NOMO-1 treated with dmso at 0.1 percent for 144 hours (cell line): ENCODE measurements at regions not wholly inside any gene's neighbourhood (a gene's known extent, or its start where the extent isn't known, plus 50 kb on each side); places are given as distances from the start of the nearest gene placed in this dataset.

Source experiments
- DNase-seq: peaks from one replicate; lab custom pipeline; 2025; ENCODE audit not compliant: unreplicated experiment; lab: John Stamatoyannopoulos, UW

- DNase-seq, result no peak
These were observed 416.1 kb downstream of the ATP23 start for GRCh38 chr12:58357511-58357910.

- no peak for DNase-seq
These were observed 417.0 kb downstream of the ATP23 start for GRCh38 chr12:58358369-58358768.

DNA sequence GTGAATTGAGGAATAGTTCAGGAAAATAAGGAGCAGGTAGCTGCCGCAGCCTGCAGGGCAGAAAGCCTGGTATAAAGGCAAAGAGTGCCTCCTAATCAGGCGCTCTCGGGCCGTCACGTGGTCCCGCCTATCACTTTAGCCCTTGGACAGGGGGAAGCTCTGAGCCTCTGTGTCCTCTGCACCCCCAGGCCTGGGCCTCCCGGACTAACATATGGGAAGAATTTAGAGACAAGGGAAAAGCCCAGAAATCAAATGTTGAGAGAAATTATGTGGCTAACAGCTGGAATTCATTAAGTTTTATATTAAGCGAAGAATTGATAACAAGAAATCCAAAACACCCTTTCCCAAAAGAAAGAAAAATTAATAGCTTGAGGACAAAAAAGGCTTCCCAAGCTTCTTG lies 417.7 kb downstream of the ATP23 start:
- no peak for DNase-seq

DNA sequence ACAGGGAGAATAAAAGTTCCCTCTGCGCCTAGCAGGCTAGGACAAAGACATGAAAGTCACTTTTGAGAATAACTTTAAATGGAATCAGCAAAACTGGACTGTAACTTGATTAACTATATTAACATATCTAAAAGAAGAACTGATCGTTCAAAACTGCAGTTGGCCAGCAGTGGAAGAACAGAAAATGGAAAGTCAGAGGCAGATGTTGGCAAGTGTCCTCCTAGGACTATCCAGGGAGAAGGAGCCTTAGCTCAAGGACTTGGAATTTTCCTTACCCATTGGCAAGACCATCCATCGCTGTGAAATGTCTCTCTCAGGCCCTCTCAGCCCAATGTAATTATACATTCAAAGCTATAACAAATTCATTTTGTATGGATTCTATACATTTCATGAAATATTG lies 419.7 kb downstream of the ATP23 start:
- no peak for DNase-seq

DNA sequence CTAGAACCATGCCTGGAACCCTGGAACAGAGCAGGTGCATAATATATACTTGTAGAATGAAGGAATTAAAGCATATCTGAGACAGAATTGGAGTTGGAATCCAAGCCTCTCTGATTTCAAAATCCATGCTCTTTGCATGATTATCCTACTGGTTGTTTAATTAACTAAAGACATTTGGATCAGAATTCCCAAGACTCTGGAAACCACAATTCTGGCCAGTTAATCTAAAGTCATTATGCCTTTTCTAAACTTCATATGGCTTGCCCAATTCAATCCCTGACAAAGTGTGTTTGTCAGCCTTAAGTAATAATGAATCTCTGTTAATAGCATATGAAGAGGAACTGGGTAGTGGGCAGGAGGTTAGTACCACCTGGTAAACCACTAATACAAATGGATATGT lies 422.6 kb downstream of the ATP23 start:
- DNase-seq, result no peak

GRCh38 chr12:58364389-58365086 lies 423.2 kb downstream of the ATP23 start:
- no peak for DNase-seq

GRCh38 chr12:58365087-58365390 lies 423.7 kb downstream of the ATP23 start:
- no peak for DNase-seq

DNA sequence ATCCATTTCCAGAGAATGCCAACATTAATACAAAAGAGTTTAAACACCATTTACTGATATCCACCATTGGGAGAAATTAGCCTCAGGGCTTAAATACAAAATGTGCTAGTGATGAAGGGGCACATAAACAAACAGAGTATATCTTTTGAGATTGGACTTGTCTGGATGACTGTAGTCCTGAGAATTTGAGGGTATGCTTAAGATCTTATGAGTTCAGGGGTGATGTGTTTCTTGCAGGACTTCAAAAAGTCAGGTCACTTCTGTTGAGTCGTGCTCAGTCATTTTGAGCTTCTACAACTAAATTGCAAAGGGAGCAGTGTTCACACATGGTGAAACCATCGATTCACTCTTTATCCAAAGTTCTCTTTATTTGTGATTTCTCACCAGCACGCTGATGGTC lies 425.7 kb downstream of the ATP23 start:
- DNase-seq, result no peak

- DNase-seq, result no peak
These were observed 426.6 kb downstream of the ATP23 start for GRCh38 chr12:58368001-58368400.

- no peak for DNase-seq
These were observed 428.2 kb downstream of the ATP23 start for GRCh38 chr12:58369576-58369975.

DNA sequence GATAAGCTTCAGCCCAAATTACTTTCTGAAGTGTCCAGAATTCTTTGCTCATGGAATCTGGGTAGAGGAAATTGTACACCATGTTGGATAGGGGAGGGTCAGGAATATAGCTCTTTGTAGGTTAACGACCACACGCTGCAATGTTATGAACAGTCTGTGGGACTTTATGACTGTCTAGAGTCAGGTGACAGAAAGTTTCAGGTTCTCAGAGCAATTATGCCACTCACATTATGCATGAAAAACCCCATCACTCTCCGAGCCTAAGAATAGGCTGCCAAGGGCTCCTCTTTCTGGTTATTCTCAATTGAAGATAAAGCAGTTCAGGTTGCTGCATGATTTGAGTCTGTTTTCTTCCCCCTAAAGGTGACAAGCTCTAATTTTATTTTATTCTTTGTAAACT lies 430.9 kb downstream of the ATP23 start:
- no peak for DNase-seq

- no peak for DNase-seq
These were observed 436.7 kb downstream of the ATP23 start for GRCh38 chr12:58378028-58378427.

GRCh38 chr12:58381546-58381945 lies 440.2 kb downstream of the ATP23 start:
- DNase-seq, result no peak

GRCh38 chr12:58384196-58384595 lies 442.8 kb downstream of the ATP23 start:
- DNase-seq, result no peak

GRCh38 chr12:58386136-58386535 lies 444.8 kb downstream of the ATP23 start:
- no peak for DNase-seq

DNA sequence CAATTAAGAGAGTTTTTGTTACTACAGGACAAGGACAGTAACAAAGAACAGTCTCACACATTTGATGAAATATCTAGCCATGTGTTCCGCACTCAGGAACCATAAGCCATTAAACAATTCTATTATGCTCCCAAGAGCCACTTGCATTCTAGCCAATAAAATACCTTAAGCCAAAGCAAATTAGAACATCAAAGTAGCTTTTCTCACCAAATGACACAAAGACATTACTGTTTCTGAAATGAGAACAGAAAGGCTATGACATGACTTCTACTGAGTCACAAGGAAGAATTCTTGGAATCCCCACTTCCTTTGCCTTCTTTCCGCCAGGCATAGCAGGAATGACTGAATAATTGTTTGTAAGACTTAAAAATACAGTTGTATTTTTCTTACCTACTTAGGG lies 445.8 kb downstream of the ATP23 start:
- no peak for DNase-seq

DNA sequence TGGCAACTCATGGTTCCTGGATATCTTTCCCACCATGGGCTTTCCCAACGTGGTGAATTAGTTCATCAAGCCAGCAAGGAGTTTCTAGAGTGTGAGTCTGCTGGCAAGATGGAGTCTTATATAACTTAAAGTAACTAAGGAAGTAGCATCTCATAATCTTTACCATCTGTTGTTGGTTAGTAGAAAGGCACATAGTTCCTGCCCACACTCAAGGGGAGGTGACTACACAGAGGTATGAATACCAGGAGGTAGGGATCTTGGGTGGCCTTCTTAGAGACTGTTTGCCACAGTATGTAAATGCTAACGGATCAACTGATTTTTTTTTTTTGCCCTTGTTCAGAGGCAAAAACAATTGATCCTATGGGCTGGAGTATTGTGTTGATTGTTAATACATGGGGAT lies 446.9 kb downstream of the ATP23 start:
- no peak for DNase-seq

- DNase-seq, result no peak
These were observed 451.8 kb downstream of the ATP23 start for GRCh38 chr12:58393152-58393551.

DNA sequence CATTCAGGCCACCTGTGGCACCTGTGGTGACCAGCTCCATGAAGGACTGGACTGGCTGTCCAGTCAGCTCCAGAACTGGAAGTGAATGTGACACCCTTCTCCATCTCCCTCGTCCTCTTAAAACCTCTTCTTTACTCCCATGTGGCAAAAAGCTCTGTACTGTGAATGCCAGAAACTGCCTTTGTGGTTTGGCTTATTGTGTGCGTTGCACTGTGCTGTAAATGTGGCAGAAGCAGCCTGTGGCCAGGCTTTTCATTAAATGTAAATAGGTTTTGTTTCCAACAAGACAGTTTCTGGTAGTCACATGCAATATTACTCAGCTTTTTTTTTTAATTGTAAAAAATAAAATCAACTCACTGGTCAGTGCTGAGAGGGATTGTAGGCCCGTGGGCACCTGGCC lies 453.7 kb downstream of the ATP23 start:
- no peak for DNase-seq

GRCh38 chr12:58395470-58395869 lies 454.1 kb downstream of the ATP23 start:
- no peak for DNase-seq

DNA sequence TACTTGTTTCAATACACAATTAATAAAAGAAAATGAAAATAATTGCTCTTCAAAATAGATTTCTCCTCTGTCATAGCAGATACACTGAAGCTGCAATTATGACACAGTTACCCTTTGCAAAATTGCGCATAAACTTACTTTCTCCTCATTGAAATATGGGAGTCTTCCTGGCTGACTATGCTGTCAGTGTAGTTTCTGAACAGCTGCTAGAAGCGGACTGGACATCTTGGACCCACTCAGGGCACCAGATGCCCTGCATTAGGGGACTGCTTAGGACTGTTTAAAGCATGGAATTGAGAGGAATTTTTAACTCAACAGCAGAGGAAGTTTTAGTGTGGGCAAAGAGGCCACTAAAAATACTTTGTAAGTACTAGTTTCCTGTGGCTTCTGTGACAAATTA lies 454.9 kb downstream of the ATP23 start:
- no peak for DNase-seq

- no peak for DNase-seq
These were observed 464.0 kb downstream of the ATP23 start for GRCh38 chr12:58405363-58405762.

- DNase-seq, result no peak
These were observed 467.1 kb downstream of the ATP23 start for GRCh38 chr12:58408516-58408915.
